SU-DHL-6 (cell line): ENCODE measurements at regions not wholly inside any gene's neighbourhood (a gene's known extent, or its start where the extent isn't known, plus 50 kb on each side); places are given as distances from the start of the nearest gene placed in this dataset.

ENCODE experiments used
- CTCF ChIP-seq: fragments of 200-600 bp; sonication (generic); IDR thresholded peaks from one replicate; pipeline ENCODE4 v1.5.1; 2017; ENCODE audit warnings: antibody characterized with exemption, mild to moderate bottlenecking, low read length, moderate library complexity; ENCODE audit not compliant: insufficient read depth, poor library complexity, severe bottlenecking
- EZH2phosphoT487 ChIP-seq: fragments of 200-600 bp; sonication (generic), shearing (Covaris generic); conservative IDR thresholded peaks from 2 replicates; pipeline ENCODE4 v1.6.1; 2018; ENCODE audit warnings: mild to moderate bottlenecking, antibody characterized with exemption, low read length, moderate library complexity, mixed read lengths

DNA sequence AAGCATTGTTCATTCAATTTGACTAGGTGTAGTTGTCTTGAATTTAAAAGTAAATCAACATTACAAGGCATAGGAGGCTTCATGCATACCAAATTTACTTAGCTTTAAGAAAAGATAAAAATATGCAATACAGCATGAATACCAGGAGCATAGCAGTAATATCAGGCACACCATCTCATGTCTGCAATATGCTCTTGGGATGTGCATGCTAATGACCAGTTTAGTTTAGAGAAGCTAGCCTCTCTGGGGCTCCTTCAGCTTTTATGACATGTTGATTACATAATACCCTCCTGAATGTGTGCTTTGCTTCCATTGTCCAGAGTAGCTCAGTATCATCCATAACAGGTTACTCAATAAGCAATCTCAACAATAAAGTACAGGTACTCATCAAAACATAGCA, 497.2 kb downstream of the FLRT2 start:
- TF ChIP-seq CTCF (no peak), EZH2phosphoT487 (no peak)
